ENCODE measurements at regions not wholly inside any gene's neighbourhood (a gene's known extent, or its start where the extent isn't known, plus 50 kb on each side); places are given as distances from the start of the nearest gene placed in this dataset.

- H3K4me3 ChIP-seq (ENCODE audit: low read length) = no peak overlapping the region
- no peak for DNase-seq (ENCODE audit: low read depth)
- TF ChIP-seq CTCF (IDR thresholded peaks at IDR 0.05; ENCODE audit: insufficient read depth, low read depth, low read length, missing control alignments) = no peak
Measured at GRCh38 chr2:128640845-128641360, 322.2 kb upstream of the HS6ST1 start.

DNA sequence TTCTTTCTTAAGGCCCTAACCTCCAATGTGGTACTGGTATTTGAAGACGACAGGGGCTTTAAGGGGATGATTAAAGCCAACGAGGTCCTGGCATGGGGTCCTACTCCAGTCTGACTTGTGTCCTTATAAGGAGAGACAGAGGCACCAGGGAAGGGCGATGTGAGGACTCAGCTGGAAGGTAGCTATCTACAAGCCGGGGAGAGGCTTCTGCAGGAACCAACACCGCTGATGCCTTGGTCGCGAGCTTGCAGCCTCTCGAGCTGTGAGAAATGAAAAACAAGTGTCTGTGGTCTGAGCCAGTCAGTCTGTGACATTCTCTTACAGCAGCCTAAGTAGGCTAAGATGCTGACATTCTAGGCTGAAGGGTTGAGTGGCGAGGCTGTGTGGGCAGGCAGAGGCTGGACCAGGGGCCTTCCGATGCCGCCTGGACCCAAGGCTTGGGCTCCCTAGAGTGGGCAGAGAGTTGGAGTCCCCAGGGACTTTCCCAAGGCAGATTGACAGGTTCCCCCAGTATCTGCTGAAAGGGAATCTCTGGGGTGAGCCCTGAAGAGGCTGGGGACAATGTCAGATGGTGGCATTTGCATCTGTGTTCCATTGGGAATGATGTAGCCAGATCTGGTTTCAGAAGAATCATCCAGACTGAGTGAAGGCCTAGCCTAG is 322.9 kb upstream of the HS6ST1 start:
- no peak for DNase-seq (ENCODE audit: low read depth)
- no peak overlapping the region for H3K4me3 ChIP-seq (ENCODE audit: low read length)
- no peak for TF ChIP-seq CTCF (IDR thresholded peaks at IDR 0.05; ENCODE audit: insufficient read depth, low read depth, low read length, missing control alignments)

- no peak for DNase-seq (ENCODE audit: low read depth)
- H3K4me3 ChIP-seq (ENCODE audit: low read length) = no peak overlapping the region
- no peak for TF ChIP-seq CTCF (IDR thresholded peaks at IDR 0.05; ENCODE audit: insufficient read depth, low read depth, low read length, missing control alignments)
Measured at GRCh38 chr2:128642316-128642715, 323.6 kb upstream of the HS6ST1 start.

GRCh38 chr2:128642821-128643220 is 324.2 kb upstream of the HS6ST1 start:
- no peak for DNase-seq (ENCODE audit: low read depth)
- TF ChIP-seq CTCF (IDR thresholded peaks at IDR 0.05; ENCODE audit: insufficient read depth, low read depth, low read length, missing control alignments) = no peak
- H3K4me3 ChIP-seq (ENCODE audit: low read length) = no peak overlapping the region

GRCh38 chr2:128643221-128644065 is 324.8 kb upstream of the HS6ST1 start:
- no peak for DNase-seq (ENCODE audit: low read depth)
- no peak for TF ChIP-seq CTCF (IDR thresholded peaks at IDR 0.05; ENCODE audit: insufficient read depth, low read depth, low read length, missing control alignments)

DNA sequence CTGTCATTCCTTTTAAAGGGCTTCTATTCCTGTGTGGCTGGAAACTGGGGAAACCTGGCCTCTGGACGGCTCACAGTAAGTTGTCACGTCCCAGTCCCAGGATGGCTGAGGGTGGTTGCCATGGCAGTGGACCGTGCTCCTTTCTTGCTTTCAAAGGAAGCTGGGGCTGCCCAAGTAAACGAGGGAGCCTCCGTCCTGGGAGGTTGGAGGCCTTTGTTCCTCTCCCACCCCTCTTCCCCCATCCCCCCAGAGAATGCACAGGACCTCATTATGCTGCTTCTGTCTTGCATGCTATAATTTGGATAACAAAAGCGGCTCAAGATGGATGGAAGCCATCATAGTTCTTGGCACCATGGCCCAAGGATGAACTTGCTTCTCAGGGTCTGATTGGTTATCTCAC is 325.5 kb upstream of the HS6ST1 start:
- H3K4me3 ChIP-seq (ENCODE audit: low read length) = no peak overlapping the region
- DNase-seq (ENCODE audit: low read depth) = no peak
- TF ChIP-seq CTCF (IDR thresholded peaks at IDR 0.05; ENCODE audit: insufficient read depth, low read depth, low read length, missing control alignments) = no peak

More at GRCh38 chr2:128643221-128644065, 324.8 kb upstream of the HS6ST1 start:
- no peak overlapping the region for H3K4me3 ChIP-seq (ENCODE audit: low read length)

Measured in epithelial cell of esophagus (primary cell).